Erythroblast (primary cell): ENCODE measurements at regions not wholly inside any gene's neighbourhood (a gene's known extent, or its start where the extent isn't known, plus 50 kb on each side); places are given as distances from the start of the nearest gene placed in this dataset.

Experiments
- DNase-seq, 2 experiments: peaks; one replicate each; lab custom pipeline; 2025; lab: John Stamatoyannopoulos, UW
- GATA1 ChIP-seq: IDR thresholded peaks from 2 replicates; pipeline ENCODE4 v1.6.1; 2011; ENCODE audit warnings: low read depth, mild to moderate bottlenecking, control low read depth, low read length, moderate library complexity
- POLR2A ChIP-seq: IDR thresholded peaks from 2 replicates; pipeline ENCODE4 v1.6.1; 2011; ENCODE audit warnings: mild to moderate bottlenecking, low read length

- no peak for DNase-seq
- no peak for TF ChIP-seq POLR2A
- TF ChIP-seq GATA1 = no peak
Measured at GRCh38 chr2:155692856-155693255, 639.7 kb downstream of the NR4A2 start.

GRCh38 chr2:155692106-155692505, 640.4 kb downstream of the NR4A2 start:
- no peak for DNase-seq
- no peak for TF ChIP-seq POLR2A
- no peak for TF ChIP-seq GATA1

- no peak for DNase-seq
- TF ChIP-seq GATA1 = no peak
- TF ChIP-seq POLR2A = no peak
Measured at GRCh38 chr2:155690785-155691184, 641.7 kb downstream of the NR4A2 start.

- TF ChIP-seq POLR2A (no peak), GATA1 (no peak)
- DNase-seq = no peak
Measured at GRCh38 chr2:155689791-155690190, 642.7 kb downstream of the NR4A2 start.

GRCh38 chr2:155687181-155687580, 645.3 kb downstream of the NR4A2 start:
- TF ChIP-seq GATA1 = no peak
- TF ChIP-seq POLR2A = no peak
- DNase-seq = no peak

- no peak for TF ChIP-seq GATA1
- no peak for TF ChIP-seq POLR2A
- DNase-seq = no peak
Measured at GRCh38 chr2:155679647-155680046, 652.9 kb downstream of the NR4A2 start.

GRCh38 chr2:155675920-155676319, 656.6 kb downstream of the NR4A2 start:
- TF ChIP-seq GATA1 (no peak), POLR2A (no peak)
- DNase-seq = no peak

- no peak for TF ChIP-seq GATA1
Measured at GRCh38 chr2:155665704-155666103, 666.8 kb downstream of the NR4A2 start.

GRCh38 chr2:155663265-155663664, 669.3 kb downstream of the NR4A2 start:
- TF ChIP-seq POLR2A (no peak), GATA1 (no peak)
- DNase-seq = no peak

More at GRCh38 chr2:155665704-155666103, 666.8 kb downstream of the NR4A2 start:
- no peak for DNase-seq

- DNase-seq = no peak
- TF ChIP-seq POLR2A (no peak), GATA1 (no peak)
Measured at GRCh38 chr2:155662224-155662623, 670.3 kb downstream of the NR4A2 start.

GRCh38 chr2:155653176-155653575, 679.3 kb downstream of the NR4A2 start:
- no peak for DNase-seq
- TF ChIP-seq POLR2A (no peak), GATA1 (no peak)

GRCh38 chr2:155651851-155652250, 680.7 kb downstream of the NR4A2 start:
- no peak for TF ChIP-seq POLR2A
- TF ChIP-seq GATA1 = no peak

GRCh38 chr2:155645791-155646190, 686.7 kb downstream of the NR4A2 start:
- TF ChIP-seq POLR2A (no peak), GATA1 (no peak)
- no peak for DNase-seq

More at GRCh38 chr2:155651851-155652250, 680.7 kb downstream of the NR4A2 start:
- DNase-seq = no peak

GRCh38 chr2:155643056-155643775, 689.3 kb downstream of the NR4A2 start:
- no peak for TF ChIP-seq POLR2A
- TF ChIP-seq GATA1 = no peak
- no peak for DNase-seq
